H1 (cell line): ENCODE measurements at regions not wholly inside any gene's neighbourhood (a gene's known extent, or its start where the extent isn't known, plus 50 kb on each side); places are given as distances from the start of the nearest gene placed in this dataset.

Experiments used
- BRCA1 ChIP-seq: IDR thresholded peaks from 2 replicates; pipeline ENCODE4 v1.6.1; 2012; ENCODE audit warnings: low read depth, low read length, improper control_type of control experiment
- CBX8 ChIP-seq: fragments of 300-800, 300-1000 bp; sonication (generic); IDR thresholded peaks from 2 replicates; pipeline ENCODE4 v1.7.1; 2016; ENCODE audit warnings: low read depth, low read length, borderline replicate concordance
- CHD2 ChIP-seq: IDR thresholded peaks from 2 replicates; pipeline ENCODE4 v1.6.1; 2012; ENCODE audit warnings: low read length, improper control_type of control experiment
- EP300 ChIP-seq, 2 experiments: IDR thresholded peaks; 1 replicate in 1 of 2; 2 replicates in 1 of 2; pipeline ENCODE4 v1.6.1; 2011 to 2012; ENCODE audit warnings: low read depth in 2 of 2, low read length in 2 of 2, mild to moderate bottlenecking in 2 of 2, borderline replicate concordance in 1 of 2, inconsistent platforms in 1 of 2, moderate library complexity in 1 of 2
- EZH2 ChIP-seq: fragments of 200-600 bp; sonication (generic); IDR thresholded peaks from 2 replicates; pipeline ENCODE4 v1.7.1; 2012; ENCODE audit warnings: low read depth, mild to moderate bottlenecking, moderate library complexity, low read length, inconsistent platforms; ENCODE audit not compliant: severe bottlenecking
- GTF2F1 ChIP-seq: IDR thresholded peaks from 2 replicates; pipeline ENCODE4 v1.6.1; 2012; ENCODE audit warnings: low read depth, low read length, improper control_type of control experiment, borderline replicate concordance
- NRF1 ChIP-seq: IDR thresholded peaks from 2 replicates; pipeline ENCODE4 v1.6.1; 2011; ENCODE audit warnings: mild to moderate bottlenecking, low read depth, low read length, improper control_type of control experiment
- POLR2AphosphoS5 ChIP-seq: IDR thresholded peaks from 2 replicates; pipeline ENCODE4 v1.6.1; 2011; ENCODE audit warnings: low read depth, low read length
- RFX5 ChIP-seq: IDR thresholded peaks from 2 replicates; pipeline ENCODE4 v1.6.1; 2011; ENCODE audit warnings: low read depth, low read length, improper control_type of control experiment, borderline replicate concordance
- SIRT6 ChIP-seq: IDR thresholded peaks from one replicate; pipeline ENCODE4 v1.7.1; 2012; ENCODE audit warnings: low read length, inconsistent platforms
- SIX5 ChIP-seq: IDR thresholded peaks from 2 replicates; pipeline ENCODE4 v1.6.1; 2011; ENCODE audit warnings: mild to moderate bottlenecking, low read depth, low read length
- YY1 ChIP-seq: IDR thresholded peaks from 2 replicates; pipeline ENCODE4 v1.6.1; 2011; ENCODE audit warnings: low read depth, mild to moderate bottlenecking, low read length
- ZNF274 ChIP-seq: IDR thresholded peaks from 2 replicates; pipeline ENCODE4 v1.7.0; 2012; ENCODE audit warnings: low read length, borderline replicate concordance; ENCODE audit errors: extremely low read depth
- TF ChIP-seq, protein P1 (sequence below), 3 experiments: IDR thresholded peaks; 1 replicate in 2 of 3; 2 replicates in 1 of 3; pipeline versions ENCODE4 v1.5.1 to v1.6.1; 2011; ENCODE audit warnings: low read length in 3 of 3, mild to moderate bottlenecking in 3 of 3, inconsistent platforms in 2 of 3, low read depth in 1 of 3, moderate library complexity in 1 of 3; ENCODE audit not compliant: insufficient read depth in 1 of 3; ENCODE audit errors: control extremely low read depth in 1 of 3

DNA sequence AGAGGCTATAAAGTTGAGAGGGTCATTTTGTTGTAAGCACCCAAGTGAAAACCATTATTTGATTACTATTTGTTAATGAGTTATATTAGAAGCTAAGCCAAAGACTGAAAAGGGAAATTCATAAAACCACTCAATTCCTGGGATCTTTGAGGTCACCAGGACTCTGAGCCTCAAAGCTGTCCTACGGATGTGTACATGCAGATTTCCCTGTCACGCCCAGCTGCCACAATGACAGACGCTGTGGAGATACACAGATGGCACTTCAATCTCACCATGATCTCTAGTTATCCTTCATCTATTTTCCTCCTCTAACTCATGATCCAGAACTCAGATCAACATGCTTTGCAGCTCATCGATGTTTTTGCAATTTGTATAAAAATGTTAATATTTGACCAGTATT lies 403.5 kb upstream of the MIR17HG start:
- no peak for TF ChIP-seq ZNF274
- no peak for TF ChIP-seq RFX5
- TF ChIP-seq, protein P1, sequence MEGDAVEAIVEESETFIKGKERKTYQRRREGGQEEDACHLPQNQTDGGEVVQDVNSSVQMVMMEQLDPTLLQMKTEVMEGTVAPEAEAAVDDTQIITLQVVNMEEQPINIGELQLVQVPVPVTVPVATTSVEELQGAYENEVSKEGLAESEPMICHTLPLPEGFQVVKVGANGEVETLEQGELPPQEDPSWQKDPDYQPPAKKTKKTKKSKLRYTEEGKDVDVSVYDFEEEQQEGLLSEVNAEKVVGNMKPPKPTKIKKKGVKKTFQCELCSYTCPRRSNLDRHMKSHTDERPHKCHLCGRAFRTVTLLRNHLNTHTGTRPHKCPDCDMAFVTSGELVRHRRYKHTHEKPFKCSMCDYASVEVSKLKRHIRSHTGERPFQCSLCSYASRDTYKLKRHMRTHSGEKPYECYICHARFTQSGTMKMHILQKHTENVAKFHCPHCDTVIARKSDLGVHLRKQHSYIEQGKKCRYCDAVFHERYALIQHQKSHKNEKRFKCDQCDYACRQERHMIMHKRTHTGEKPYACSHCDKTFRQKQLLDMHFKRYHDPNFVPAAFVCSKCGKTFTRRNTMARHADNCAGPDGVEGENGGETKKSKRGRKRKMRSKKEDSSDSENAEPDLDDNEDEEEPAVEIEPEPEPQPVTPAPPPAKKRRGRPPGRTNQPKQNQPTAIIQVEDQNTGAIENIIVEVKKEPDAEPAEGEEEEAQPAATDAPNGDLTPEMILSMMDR (IDR thresholded peaks at IDR 0.05; ENCODE audit: control extremely low read depth in 1 of 3, insufficient read depth in 1 of 3, low read depth in 1 of 3, low read length in 3 of 3): no peak
- no peak for TF ChIP-seq SIRT6
- no peak for TF ChIP-seq CBX8
- TF ChIP-seq CHD2: no peak
- TF ChIP-seq NRF1: no peak
- no peak for TF ChIP-seq SIX5
- TF ChIP-seq EP300 (IDR thresholded peaks at IDR 0.05; ENCODE audit: borderline replicate concordance in 1 of 2, low read depth in 2 of 2, low read length in 2 of 2): no peak
- no peak for TF ChIP-seq EZH2
- no peak for TF ChIP-seq POLR2AphosphoS5
- TF ChIP-seq YY1: no peak
- no peak for TF ChIP-seq BRCA1
- no peak for TF ChIP-seq GTF2F1
